ENCODE measurements at regions not wholly inside any gene's neighbourhood (a gene's known extent, or its start where the extent isn't known, plus 50 kb on each side); places are given as distances from the start of the nearest gene placed in this dataset.

- TF ChIP-seq EZH2phosphoT487 (IDR thresholded peaks at IDR 0.05; ENCODE audit: borderline replicate concordance, low read length) = no peak
- no peak for TF ChIP-seq CTCF (IDR thresholded peaks at IDR 0.05; ENCODE audit: low read depth, low read length, poor library complexity, severe bottlenecking)
Measured at GRCh38 chr2:122480501-122481243, 725.2 kb downstream of the TSN start.

GRCh38 chr2:122481244-122481622, 725.8 kb downstream of the TSN start:
- Histone ChIP-seq H3K4me1 (ENCODE audit: control insufficient read depth, low read length) (peaks cover 8% of the 10 kb centered on the region), H3K9me3 (ENCODE audit: control insufficient read depth, insufficient read depth, low read length) (no peaks in the 10 kb centered on the region), H3K27me3 (ENCODE audit: control insufficient read depth, low read length) (no peaks in the 10 kb centered on the region), H3K79me2 (ENCODE audit: control insufficient read depth, low read length) (no peaks in the 10 kb centered on the region), H3K9me2 (replicated peaks; ENCODE audit: control insufficient read depth, low read length) (no peaks in the 10 kb centered on the region), H4K20me1 (ENCODE audit: control insufficient read depth, insufficient read depth, low read depth, low read length) (no peaks in the 10 kb centered on the region), H3K27ac (ENCODE audit: low read depth, low read length) (no peak overlapping the region), H3F3A (ENCODE audit: control insufficient read depth, insufficient read depth) (no peaks in the 10 kb centered on the region), H3K4me2 (ENCODE audit: low read length) (no peak overlapping the region), H3K36me3 (ENCODE audit: control insufficient read depth, low read length) (no peaks in the 10 kb centered on the region), H3K4me3 (ENCODE audit: low read length) (no peak overlapping the region)
- TF ChIP-seq CTCF (IDR thresholded peaks at IDR 0.05; ENCODE audit: low read depth, low read length, poor library complexity, severe bottlenecking) (no peak), EZH2phosphoT487 (IDR thresholded peaks at IDR 0.05; ENCODE audit: borderline replicate concordance, low read length) (no peak)

More at GRCh38 chr2:122480501-122481243, 725.2 kb downstream of the TSN start:
- no peaks in the 10 kb centered on the region for H3K27me3 ChIP-seq (ENCODE audit: control insufficient read depth, low read length)
- no peaks in the 10 kb centered on the region for H3K79me2 ChIP-seq (ENCODE audit: control insufficient read depth, low read length)
- H3K27ac ChIP-seq (ENCODE audit: low read depth, low read length) = no peak overlapping the region
- H3K36me3 ChIP-seq (ENCODE audit: control insufficient read depth, low read length) = no peaks in the 10 kb centered on the region
- H4K20me1 ChIP-seq (ENCODE audit: control insufficient read depth, insufficient read depth, low read depth, low read length) = no peaks in the 10 kb centered on the region
- no peak overlapping the region for H3K4me3 ChIP-seq (ENCODE audit: low read length)
- H3K4me2 ChIP-seq (ENCODE audit: low read length) = no peak overlapping the region
- H3K4me1 ChIP-seq (ENCODE audit: control insufficient read depth, low read length) = peaks cover 8% of the 10 kb centered on the region
- no peaks in the 10 kb centered on the region for H3K9me3 ChIP-seq (ENCODE audit: control insufficient read depth, insufficient read depth, low read length)
- H3K9me2 ChIP-seq (replicated peaks; ENCODE audit: control insufficient read depth, low read length) = no peaks in the 10 kb centered on the region
- H3F3A ChIP-seq (ENCODE audit: control insufficient read depth, insufficient read depth) = no peaks in the 10 kb centered on the region

DNA sequence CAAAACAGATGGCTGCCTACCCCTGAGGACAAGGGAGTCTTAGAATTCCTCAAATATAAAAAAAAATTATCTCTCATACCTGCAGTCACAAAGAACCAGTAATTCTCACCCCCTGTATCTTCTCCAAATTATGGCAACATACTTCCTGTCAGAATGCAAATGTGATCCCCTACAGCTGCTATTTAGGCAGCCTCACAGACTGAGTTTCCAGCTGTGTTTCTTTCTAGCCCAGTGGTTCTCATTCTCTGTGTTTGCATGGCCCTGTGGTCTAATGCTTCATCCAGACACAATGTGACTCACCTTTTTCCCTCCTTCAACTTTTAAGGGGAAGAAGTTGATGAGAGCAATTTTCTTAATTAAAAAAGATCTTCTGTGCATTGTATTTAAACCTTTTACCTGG, 726.3 kb downstream of the TSN start:
- Histone ChIP-seq H3K27ac (ENCODE audit: low read depth, low read length) (no peak overlapping the region), H3K4me1 (ENCODE audit: control insufficient read depth, low read length) (peaks cover 8% of the 10 kb centered on the region), H3K79me2 (ENCODE audit: control insufficient read depth, low read length) (no peaks in the 10 kb centered on the region), H3K9me3 (ENCODE audit: control insufficient read depth, insufficient read depth, low read length) (no peaks in the 10 kb centered on the region), H3K4me3 (ENCODE audit: low read length) (no peak overlapping the region), H3F3A (ENCODE audit: control insufficient read depth, insufficient read depth) (no peaks in the 10 kb centered on the region), H3K9me2 (replicated peaks; ENCODE audit: control insufficient read depth, low read length) (no peaks in the 10 kb centered on the region), H3K36me3 (ENCODE audit: control insufficient read depth, low read length) (no peaks in the 10 kb centered on the region), H3K27me3 (ENCODE audit: control insufficient read depth, low read length) (no peaks in the 10 kb centered on the region), H4K20me1 (ENCODE audit: control insufficient read depth, insufficient read depth, low read depth, low read length) (no peaks in the 10 kb centered on the region), H3K4me2 (ENCODE audit: low read length) (no peak overlapping the region)
- TF ChIP-seq EZH2phosphoT487 (IDR thresholded peaks at IDR 0.05; ENCODE audit: borderline replicate concordance, low read length) (no peak), CTCF (IDR thresholded peaks at IDR 0.05; ENCODE audit: low read depth, low read length, poor library complexity, severe bottlenecking) (no peak)
